PC-9 (cell line): ENCODE measurements at regions not wholly inside any gene's neighbourhood (a gene's known extent, or its start where the extent isn't known, plus 50 kb on each side); places are given as distances from the start of the nearest gene placed in this dataset.

Experiments used
- BruUV-seq: library from RNA; stranded (reverse); fragments of 400-500 nt; replicated peaks from 2 replicates; lab custom pipeline; 2021; lab: Mats Ljungman, UMichigan
- CTCF ChIA-PET: fragments of 300-600 bp; sonication (Branson Sonifier 250); formaldehyde crosslinking; loops from one replicate; lab custom pipeline; 2022; ENCODE audit warnings: antibody characterized with exemption; lab: Charles Lee
- POLR2A ChIA-PET: fragments of 300-600 bp; sonication (Branson Sonifier 250); formaldehyde crosslinking; loops from one replicate; lab custom pipeline; 2022; ENCODE audit warnings: antibody characterized with exemption; ENCODE audit not compliant: unreplicated experiment; lab: Charles Lee
- DNase-seq, 2 experiments: peaks; one replicate each; pipeline versions ENCODE4 v3.0.0 to v3.0.0-alpha.2; 2015 to 2022; ENCODE audit warnings: mixed read lengths in 1 of 2
- H2AFZ ChIP-seq: fragments of 200-600 bp; sonication (generic); 2 replicates; pipeline ENCODE4 v1.8.1; 2017; ENCODE audit warnings: antibody characterized with exemption
- H3F3A ChIP-seq: fragments of 200-600 bp; sonication (generic); 2 replicates; pipeline ENCODE4 v1.8.1; 2017; ENCODE audit warnings: antibody characterized with exemption, mild to moderate bottlenecking, low read depth; ENCODE audit not compliant: insufficient read depth
- H3K27ac ChIP-seq: fragments of 200-600 bp; sonication (generic); 2 replicates; pipeline ENCODE4 v1.6.1; 2016; ENCODE audit warnings: mixed run types
- H3K27me3 ChIP-seq: fragments of 200-600 bp; sonication (generic); 2 replicates; pipeline ENCODE4 v1.6.1; 2016; ENCODE audit warnings: low read depth, mixed run types; ENCODE audit not compliant: insufficient read depth
- H3K36me3 ChIP-seq: fragments of 200-600 bp; sonication (generic); 2 replicates; pipeline ENCODE4 v1.6.1; 2016; ENCODE audit warnings: low read depth, mixed run types
- H3K4me1 ChIP-seq: fragments of 200-600 bp; sonication (generic); replicated peaks from 2 replicates; pipeline ENCODE4 v1.6.1; 2016; ENCODE audit warnings: mixed run types; ENCODE audit not compliant: insufficient read depth
- H3K4me2 ChIP-seq: fragments of 200-600 bp; sonication (generic); 2 replicates; pipeline ENCODE4 v1.6.1; 2017; ENCODE audit warnings: mixed run types
- H3K4me3 ChIP-seq: fragments of 200-600 bp; sonication (generic); 2 replicates; pipeline ENCODE4 v1.6.1; 2016; ENCODE audit warnings: mixed run types
- H3K79me2 ChIP-seq: fragments of 200-600 bp; sonication (generic); 2 replicates; pipeline ENCODE4 v1.6.1; 2017; ENCODE audit warnings: low read depth, mixed run types
- H3K9me2 ChIP-seq: fragments of 200-600 bp; sonication (generic); 2 replicates; pipeline ENCODE4 v1.8.1; 2017; ENCODE audit warnings: mild to moderate bottlenecking; ENCODE audit not compliant: insufficient read depth
- H3K9me3 ChIP-seq: fragments of 200-600 bp; sonication (generic); 2 replicates; pipeline ENCODE4 v1.8.1; 2016; ENCODE audit warnings: low read depth; ENCODE audit not compliant: insufficient read depth
- H4K20me1 ChIP-seq: fragments of 200-600 bp; sonication (generic); 2 replicates; pipeline ENCODE4 v1.8.1; 2017; ENCODE audit not compliant: insufficient read depth
- CTCF ChIP-seq: fragments of 200-600 bp; sonication (generic); conservative IDR thresholded peaks from 2 replicates; pipeline ENCODE4 v1.6.1; 2017; ENCODE audit warnings: mixed run types, antibody characterized with exemption, mild to moderate bottlenecking, moderate library complexity
- EZH2 ChIP-seq: fragments of 200-600 bp; sonication (generic); IDR thresholded peaks from 2 replicates; pipeline ENCODE4 v1.8.0; 2017; ENCODE audit warnings: antibody characterized with exemption, low read depth
- intact Hi-C: fragments of 100-400 bp; cut with micrococcal nuclease; formaldehyde crosslinking; loops from one replicate; pipeline ENCODE4 v1.10.0; 2022; ENCODE audit not compliant: unreplicated experiment

GRCh38 chr2:14313341-14313740, 319.2 kb upstream of the LRATD1 start:
- TF ChIP-seq EZH2, result no peak
- TF ChIP-seq CTCF, result no peak
- H3K4me1 ChIP-seq, result no peaks in the 10 kb centered on the region
- H3K36me3 ChIP-seq, result no peaks in the 10 kb centered on the region
- no peaks in the 10 kb centered on the region for H3K79me2 ChIP-seq
- H4K20me1 ChIP-seq, result no peaks in the 10 kb centered on the region
- no peaks in the 10 kb centered on the region for H3F3A ChIP-seq
- ChIA-PET CTCF (no interaction called here), POLR2A (no interaction called here)
- H3K9me2 ChIP-seq, result no peaks in the 10 kb centered on the region
- H2AFZ ChIP-seq, result no peak overlapping the region
- intact Hi-C loops, result no loop called here
- H3K9me3 ChIP-seq, result no peaks in the 10 kb centered on the region
- BruUV-seq, result no TSS peak
- no peaks in the 10 kb centered on the region for H3K27me3 ChIP-seq
- no peak overlapping the region for H3K4me2 ChIP-seq
- DNase-seq, result no peak
- no peak overlapping the region for H3K4me3 ChIP-seq
- no peak overlapping the region for H3K27ac ChIP-seq

DNA sequence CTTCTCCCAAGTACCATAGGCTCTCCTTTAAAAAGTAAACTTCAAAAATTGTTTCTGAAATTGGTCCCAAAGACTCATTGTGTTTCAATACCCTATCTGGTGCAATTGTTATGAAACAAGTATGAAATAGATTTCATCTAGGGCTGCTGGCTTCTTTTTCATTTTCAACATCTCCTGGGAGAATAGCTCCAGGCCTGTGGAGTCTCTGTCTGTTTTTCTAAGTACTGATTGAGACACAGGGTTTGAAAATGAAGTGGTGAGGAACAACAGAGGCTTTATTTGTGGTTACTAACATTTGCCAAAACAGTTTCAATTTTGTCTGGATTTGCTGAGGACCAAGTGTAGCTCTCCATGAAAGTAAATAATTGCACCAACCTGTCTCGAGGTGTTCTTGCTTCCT, 315.9 kb upstream of the LRATD1 start:
- Histone ChIP-seq H2AFZ (no peak overlapping the region), H3K9me3 (no peaks in the 10 kb centered on the region), H3K4me3 (no peak overlapping the region), H3F3A (no peaks in the 10 kb centered on the region), H3K79me2 (no peaks in the 10 kb centered on the region), H4K20me1 (no peaks in the 10 kb centered on the region), H3K36me3 (no peaks in the 10 kb centered on the region), H3K27ac (no peak overlapping the region), H3K27me3 (no peaks in the 10 kb centered on the region), H3K9me2 (no peaks in the 10 kb centered on the region), H3K4me1 (no peaks in the 10 kb centered on the region), H3K4me2 (no peak overlapping the region)
- CTCF ChIA-PET, result no interaction called here
- POLR2A ChIA-PET, result no interaction called here
- BruUV-seq, result no TSS peak
- TF ChIP-seq EZH2 (no peak), CTCF (no peak)
- intact Hi-C loops, result no loop called here
- no peak for DNase-seq

DNA sequence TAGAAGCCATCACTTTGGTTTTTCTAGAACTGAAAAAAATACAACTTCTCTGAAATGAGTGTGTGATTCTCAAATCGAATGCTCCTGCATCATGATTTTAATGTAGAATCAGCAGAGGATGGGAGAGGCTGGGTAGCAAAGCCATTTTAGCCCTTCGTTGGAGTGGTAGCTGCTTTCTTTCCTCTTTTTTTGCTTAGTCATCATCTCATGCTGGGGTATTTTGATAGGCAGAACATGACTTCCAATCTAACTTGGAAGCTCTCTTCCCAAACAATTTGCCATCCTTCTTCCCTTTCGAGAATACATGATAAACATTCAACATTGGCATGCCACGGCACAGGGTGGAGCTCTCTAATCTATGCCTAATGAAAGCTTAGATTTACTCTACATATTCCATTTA, 311.2 kb upstream of the LRATD1 start:
- intact Hi-C loops, result no loop called here
- H3K79me2 ChIP-seq, result no peaks in the 10 kb centered on the region
- H4K20me1 ChIP-seq, result no peaks in the 10 kb centered on the region
- no peaks in the 10 kb centered on the region for H3K27me3 ChIP-seq
- DNase-seq, result no peak
- no peaks in the 10 kb centered on the region for H3K9me3 ChIP-seq
- H3K4me1 ChIP-seq, result no peaks in the 10 kb centered on the region
- H2AFZ ChIP-seq, result no peak overlapping the region; the same call in 1 of the 2 replicates
- no peak for TF ChIP-seq CTCF
- no peak for TF ChIP-seq EZH2
- H3F3A ChIP-seq, result no peaks in the 10 kb centered on the region
- no peak overlapping the region for H3K4me3 ChIP-seq
- no TSS peak for BruUV-seq
- H3K9me2 ChIP-seq, result no peaks in the 10 kb centered on the region
- no peak overlapping the region for H3K4me2 ChIP-seq
- H3K27ac ChIP-seq, result no peak overlapping the region
- H3K36me3 ChIP-seq, result no peaks in the 10 kb centered on the region
- ChIA-PET CTCF (no interaction called here), POLR2A (no interaction called here)
